HS-5 (cell line): ENCODE measurements at regions not wholly inside any gene's neighbourhood (a gene's known extent, or its start where the extent isn't known, plus 50 kb on each side); places are given as distances from the start of the nearest gene placed in this dataset.

ENCODE experiments used
- DNase-seq: peaks from one replicate; pipeline ENCODE4 v3.0.0-alpha.2; 2012; ENCODE audit warnings: low read depth

DNA sequence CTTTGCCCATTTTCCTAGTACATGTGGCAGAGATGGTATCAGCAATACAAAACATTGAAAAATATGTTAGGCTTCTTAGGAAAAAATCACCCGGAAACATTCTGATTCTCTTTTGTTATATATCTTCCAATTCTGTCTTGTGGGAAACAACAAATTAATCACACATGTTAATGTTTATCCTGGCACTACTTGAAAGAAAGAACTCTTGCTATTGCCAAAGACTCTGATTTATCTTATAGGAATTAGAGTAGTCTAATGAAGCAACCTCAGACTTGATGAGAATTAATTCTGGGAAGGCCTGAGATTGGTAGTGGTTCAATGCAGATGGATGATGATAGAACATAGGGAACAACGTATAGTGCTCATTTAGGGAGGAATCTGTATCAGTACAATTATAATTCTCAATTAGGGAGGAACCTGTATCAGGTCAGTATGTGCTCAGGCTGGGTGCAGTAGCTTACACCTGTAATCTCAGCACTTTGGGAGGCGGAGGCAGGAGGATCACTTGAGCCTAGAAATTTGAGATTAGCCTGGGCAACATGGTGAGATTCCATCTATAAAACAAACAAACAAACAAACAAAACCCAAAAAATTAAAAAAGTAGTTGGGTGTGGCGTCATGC is 50.7 kb downstream of the TAS2R16 start:
- DNase-seq, result peak; percentile 2

GRCh38 chr7:122942765-122943164 is 52.7 kb downstream of the TAS2R16 start:
- no peak for DNase-seq

DNA sequence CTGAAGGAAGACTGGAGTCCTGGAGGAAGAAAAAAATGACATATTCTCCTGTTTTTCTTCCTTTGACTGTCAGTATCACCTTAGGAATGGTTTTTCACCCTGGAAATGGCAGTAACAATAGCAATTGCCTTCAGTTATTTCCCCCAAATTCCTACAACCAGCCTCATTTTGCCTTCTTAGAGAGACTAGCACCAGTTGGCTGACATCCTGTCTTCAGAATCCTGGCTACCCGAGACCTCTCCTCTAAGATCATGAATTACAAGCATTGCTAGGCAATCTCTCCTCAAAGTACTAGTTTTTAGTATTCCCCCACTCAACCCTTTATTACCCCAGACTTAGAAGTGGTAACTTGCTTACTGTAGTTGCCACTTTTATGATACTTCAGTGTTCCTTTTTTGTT is 53.4 kb downstream of the TAS2R16 start:
- no peak for DNase-seq
